Upper lobe of left lung (tissue), 6 donors: ENCODE measurements at regions not wholly inside any gene's neighbourhood (a gene's known extent, or its start where the extent isn't known, plus 50 kb on each side); places are given as distances from the start of the nearest gene placed in this dataset.
"Not testable (repeated sequence)": the region's sequence is repeated elsewhere in the genome, so short reads cannot be mapped to it uniquely, and the experiment has no call there.

Experiments
- ATAC-seq, 2 donors: fragments of 200-7000 bp; cut with Tn5 transposase; one replicate each; pipeline ENCODE4 v1.9.1; 2022; ENCODE audit warnings: mild to moderate bottlenecking in 2 of 2, moderate library complexity in 2 of 2; ENCODE audit not compliant: low FRiP score in 2 of 2
- DNase-seq, 2 donors: peaks; one replicate each; pipeline ENCODE4 v3.0.0-alpha.2; 2019 to 2020
- H3K27ac ChIP-seq, 4 donors: fragments of 200-600 bp; sonication (generic); one replicate each; pipeline ENCODE4 v1.5.1; 2016 to 2019
- H3K27me3 ChIP-seq, 4 donors: fragments of 200-600 bp; sonication (generic); one replicate each; pipeline ENCODE4 v1.5.1; 2017 to 2019
- H3K36me3 ChIP-seq, 4 donors: fragments of 200-600 bp; sonication (generic); one replicate each; pipeline ENCODE4 v1.5.1; 2016 to 2019
- H3K4me1 ChIP-seq, 4 donors: fragments of 200-600 bp; sonication (generic); one replicate each; pipeline ENCODE4 v1.5.1; 2018 to 2019
- H3K4me3 ChIP-seq, 4 donors: fragments of 200-600 bp; sonication (generic); one replicate each; pipeline ENCODE4 v1.5.1; 2017 to 2019; ENCODE audit warnings: mild to moderate bottlenecking in 2 of 4, moderate library complexity in 1 of 4
- H3K9me3 ChIP-seq, 4 donors: fragments of 200-600 bp; sonication (generic); one replicate each; pipeline ENCODE4 v1.5.1; 2018 to 2019
- EP300 ChIP-seq, 4 donors: sonication (generic); formaldehyde crosslinking; IDR thresholded peaks; one replicate each; pipeline ENCODE4 v1.5.1; 2017; ENCODE audit warnings: antibody characterized with exemption in 4 of 4, control low read depth in 2 of 4
- POLR2A ChIP-seq, 4 donors: fragments of 450-650 bp; IDR thresholded peaks; one replicate each; pipeline ENCODE4 v1.5.1; 2016 to 2017; ENCODE audit warnings: antibody characterized with exemption in 4 of 4, mild to moderate bottlenecking in 2 of 4
- POLR2AphosphoS5 ChIP-seq, 2 donors: sonication (generic); formaldehyde crosslinking; IDR thresholded peaks; one replicate each; pipeline ENCODE4 v1.5.1; 2017; ENCODE audit warnings: antibody characterized with exemption in 2 of 2
- WGBS, 2 donors: methylation state at CpG; one replicate each; pipeline ENCODE4 v1.1.5; 2017 to 2018; 5-methylcytosine and 5-hydroxymethylcytosine counted together
- TF ChIP-seq, protein P1 (sequence below), 6 experiments: fragments of 450-650 bp in 4 of 6; fragments of 200-600 bp in 2 of 6; sonication (generic) in 2 of 6; IDR thresholded peaks; one replicate each; pipeline ENCODE4 v1.5.1; 2016 to 2019; ENCODE audit warnings: antibody characterized with exemption in 6 of 6
- donor health status: DM: no; HTN: no; CAD: no; lungs with moderate emphysema.
- donor health status: DM: no; HTN: yes; CAD: no; lungs with severe emphysema.

DNA sequence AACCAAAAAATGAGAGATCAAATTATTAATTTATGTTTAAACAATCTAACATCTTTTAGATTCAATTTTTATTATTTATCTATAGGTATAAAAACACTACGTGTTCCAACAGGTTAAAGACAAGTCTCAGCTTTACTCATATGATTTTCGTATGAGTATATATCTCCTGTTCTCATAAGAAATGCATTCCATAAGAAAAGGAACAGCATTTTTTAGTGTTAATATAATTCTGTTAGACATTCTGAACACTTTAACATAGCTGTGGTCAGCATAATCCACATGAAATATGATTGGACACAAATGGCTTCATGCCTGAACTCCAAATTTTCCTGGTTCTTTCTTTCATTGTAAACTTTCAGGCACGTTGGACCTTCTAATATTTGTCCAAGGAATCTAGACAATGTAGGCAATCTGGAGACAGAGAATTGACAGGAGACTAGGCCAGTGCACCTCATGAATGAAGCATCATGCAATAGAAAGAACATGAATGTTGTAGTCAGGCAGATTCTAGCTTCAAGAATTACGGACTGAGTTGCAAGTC, 1122.0 kb upstream of the ALCAM start:
- H3K27me3 ChIP-seq, result no peaks in the 10 kb centered on the region
- H3K36me3 ChIP-seq, result no peaks in the 10 kb centered on the region
- no peak for ATAC-seq
- no peak overlapping the region for H3K27ac ChIP-seq
- WGBS, 2 donors, result 54 to 55% methylated on average over 4 of the region's 4 CpGs
- TF ChIP-seq POLR2AphosphoS5 (IDR thresholded peaks at IDR 0.05) (no peak), POLR2A (IDR thresholded peaks at IDR 0.05) (no peak), EP300 (IDR thresholded peaks at IDR 0.05) (no peak)
- TF ChIP-seq, protein P1, sequence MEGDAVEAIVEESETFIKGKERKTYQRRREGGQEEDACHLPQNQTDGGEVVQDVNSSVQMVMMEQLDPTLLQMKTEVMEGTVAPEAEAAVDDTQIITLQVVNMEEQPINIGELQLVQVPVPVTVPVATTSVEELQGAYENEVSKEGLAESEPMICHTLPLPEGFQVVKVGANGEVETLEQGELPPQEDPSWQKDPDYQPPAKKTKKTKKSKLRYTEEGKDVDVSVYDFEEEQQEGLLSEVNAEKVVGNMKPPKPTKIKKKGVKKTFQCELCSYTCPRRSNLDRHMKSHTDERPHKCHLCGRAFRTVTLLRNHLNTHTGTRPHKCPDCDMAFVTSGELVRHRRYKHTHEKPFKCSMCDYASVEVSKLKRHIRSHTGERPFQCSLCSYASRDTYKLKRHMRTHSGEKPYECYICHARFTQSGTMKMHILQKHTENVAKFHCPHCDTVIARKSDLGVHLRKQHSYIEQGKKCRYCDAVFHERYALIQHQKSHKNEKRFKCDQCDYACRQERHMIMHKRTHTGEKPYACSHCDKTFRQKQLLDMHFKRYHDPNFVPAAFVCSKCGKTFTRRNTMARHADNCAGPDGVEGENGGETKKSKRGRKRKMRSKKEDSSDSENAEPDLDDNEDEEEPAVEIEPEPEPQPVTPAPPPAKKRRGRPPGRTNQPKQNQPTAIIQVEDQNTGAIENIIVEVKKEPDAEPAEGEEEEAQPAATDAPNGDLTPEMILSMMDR (IDR thresholded peaks at IDR 0.05), result no peak
- no peak overlapping the region for H3K4me3 ChIP-seq
- no peaks in the 10 kb centered on the region for H3K9me3 ChIP-seq
- no peaks in the 10 kb centered on the region for H3K4me1 ChIP-seq
- DNase-seq, result no peak

DNA sequence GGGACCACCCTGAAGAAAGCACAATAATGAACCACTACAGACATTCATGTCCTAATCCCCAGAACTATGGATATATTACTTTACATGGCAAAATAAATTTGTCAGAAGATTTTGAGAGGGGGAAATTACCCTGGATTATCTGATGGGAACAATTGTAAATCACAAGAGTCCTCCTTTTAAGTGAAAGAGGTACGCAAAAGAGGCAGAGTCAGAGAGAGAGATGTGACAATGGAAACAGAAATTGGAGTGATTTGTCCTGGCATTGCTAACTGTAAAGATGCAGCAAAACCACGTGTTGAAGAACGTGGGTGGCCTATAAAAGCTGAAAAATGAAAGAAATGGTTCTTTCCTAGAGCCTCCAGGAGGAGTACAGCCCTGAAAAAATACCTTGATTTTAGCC, 1121.4 kb upstream of the ALCAM start:
- Histone ChIP-seq H3K27ac (no peak overlapping the region), H3K4me1 (no peaks in the 10 kb centered on the region), H3K27me3 (no peaks in the 10 kb centered on the region), H3K36me3 (no peaks in the 10 kb centered on the region), H3K9me3 (no peaks in the 10 kb centered on the region), H3K4me3 (no peak overlapping the region)
- WGBS, 2 donors, result 57 to 61% methylated on average over 3 of the region's 3 CpGs
- ATAC-seq (no peak), DNase-seq (no peak)
- TF ChIP-seq POLR2AphosphoS5 (IDR thresholded peaks at IDR 0.05) (no peak), POLR2A (IDR thresholded peaks at IDR 0.05) (no peak), EP300 (IDR thresholded peaks at IDR 0.05) (no peak)
- TF ChIP-seq, protein P1 (IDR thresholded peaks at IDR 0.05), result no peak

DNA sequence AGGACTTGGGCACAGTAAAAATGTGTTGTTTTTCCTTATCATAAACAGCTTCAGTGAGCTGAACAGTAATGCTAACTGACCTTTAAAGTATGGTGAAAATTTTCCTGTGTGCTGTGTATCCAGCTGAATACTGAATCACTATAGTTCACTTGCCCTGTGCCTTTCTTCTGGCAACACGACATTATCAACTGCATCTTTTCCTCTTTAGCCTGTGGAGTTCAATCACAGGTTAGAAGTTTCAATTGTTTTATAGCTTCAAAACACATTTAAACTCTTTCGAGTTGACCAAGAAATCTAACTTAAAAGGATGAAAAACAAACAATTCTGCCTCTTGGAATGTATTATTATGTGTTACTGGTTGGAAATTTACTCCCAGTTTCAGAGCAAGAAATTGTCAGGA, 1120.7 kb upstream of the ALCAM start:
- H3K27me3 ChIP-seq, result no peaks in the 10 kb centered on the region
- H3K4me1 ChIP-seq, result no peaks in the 10 kb centered on the region
- H3K9me3 ChIP-seq, result no peaks in the 10 kb centered on the region
- TF ChIP-seq POLR2A (IDR thresholded peaks at IDR 0.05) (no peak), EP300 (IDR thresholded peaks at IDR 0.05) (no peak), POLR2AphosphoS5 (IDR thresholded peaks at IDR 0.05) (no peak)
- TF ChIP-seq, protein P1 (IDR thresholded peaks at IDR 0.05), result no peak
- no peak for ATAC-seq
- 15 to 27% methylated on average over 2 of the region's 2 CpGs for WGBS, 2 donors
- no peak for DNase-seq
- H3K27ac ChIP-seq, result no peak overlapping the region
- H3K36me3 ChIP-seq, result no peaks in the 10 kb centered on the region
- no peak overlapping the region for H3K4me3 ChIP-seq

DNA sequence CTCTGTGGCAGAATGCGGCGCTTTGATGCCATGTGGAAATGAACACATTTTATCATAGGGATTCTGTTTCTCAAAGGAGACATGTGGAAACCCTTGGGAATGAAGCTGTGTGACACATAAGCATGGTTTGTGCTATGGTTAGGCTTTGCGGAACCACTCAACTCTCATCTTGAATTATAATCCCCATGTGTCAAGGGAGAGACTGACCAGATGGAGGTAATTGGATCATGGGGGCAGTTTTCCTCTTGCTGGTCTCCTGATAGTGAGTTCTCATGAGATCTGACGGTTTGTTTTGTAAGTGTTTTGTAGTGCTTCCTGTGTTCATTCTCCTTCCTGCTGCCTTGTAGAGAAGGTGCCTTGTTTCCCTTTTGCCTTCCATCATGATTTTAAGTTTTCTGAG, 1109.2 kb upstream of the ALCAM start:
- H3K36me3 ChIP-seq, result no peaks in the 10 kb centered on the region
- no peaks in the 10 kb centered on the region for H3K9me3 ChIP-seq
- H3K4me3 ChIP-seq, result no peak overlapping the region
- 85 to 87% methylated on average over 4 of the region's 4 CpGs for WGBS, 2 donors
- H3K27me3 ChIP-seq, result no peaks in the 10 kb centered on the region
- no peak for ATAC-seq
- no peak overlapping the region for H3K27ac ChIP-seq
- TF ChIP-seq EP300 (IDR thresholded peaks at IDR 0.05) (no peak), POLR2AphosphoS5 (IDR thresholded peaks at IDR 0.05) (no peak), POLR2A (IDR thresholded peaks at IDR 0.05) (no peak)
- TF ChIP-seq, protein P1 (IDR thresholded peaks at IDR 0.05), result no peak
- no peaks in the 10 kb centered on the region for H3K4me1 ChIP-seq
- no peak for DNase-seq

DNA sequence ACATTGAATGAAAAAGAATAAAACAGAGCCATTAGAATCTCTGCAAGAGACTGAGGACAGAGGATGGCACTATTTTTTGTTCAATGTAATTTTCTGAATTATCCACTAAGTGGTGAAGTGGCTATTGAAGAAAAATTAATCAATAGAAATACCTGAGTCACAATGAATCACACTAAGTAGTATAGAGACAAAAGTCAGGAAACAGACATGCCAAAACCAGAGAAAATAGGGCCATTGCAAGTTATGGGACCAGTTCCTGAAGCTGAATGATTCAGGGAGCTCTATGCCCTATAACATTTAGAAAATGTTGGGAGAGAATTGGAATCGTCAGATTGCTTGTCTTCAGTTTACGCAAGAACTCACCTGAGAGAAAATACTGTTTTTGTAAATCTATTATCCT, 1103.2 kb upstream of the ALCAM start:
- WGBS, 2 donors, result 88 to 94% methylated on average over 2 of the region's 2 CpGs
- TF ChIP-seq EP300 (IDR thresholded peaks at IDR 0.05) (no peak), POLR2A (IDR thresholded peaks at IDR 0.05) (no peak), POLR2AphosphoS5 (IDR thresholded peaks at IDR 0.05) (no peak)
- TF ChIP-seq, protein P1 (IDR thresholded peaks at IDR 0.05), result no peak
- Histone ChIP-seq H3K27ac (no peak overlapping the region), H3K4me1 (no peaks in the 10 kb centered on the region), H3K36me3 (no peaks in the 10 kb centered on the region), H3K4me3 (no peak overlapping the region), H3K9me3 (no peaks in the 10 kb centered on the region), H3K27me3 (no peaks in the 10 kb centered on the region)
- DNase-seq (no peak), ATAC-seq (no peak)

DNA sequence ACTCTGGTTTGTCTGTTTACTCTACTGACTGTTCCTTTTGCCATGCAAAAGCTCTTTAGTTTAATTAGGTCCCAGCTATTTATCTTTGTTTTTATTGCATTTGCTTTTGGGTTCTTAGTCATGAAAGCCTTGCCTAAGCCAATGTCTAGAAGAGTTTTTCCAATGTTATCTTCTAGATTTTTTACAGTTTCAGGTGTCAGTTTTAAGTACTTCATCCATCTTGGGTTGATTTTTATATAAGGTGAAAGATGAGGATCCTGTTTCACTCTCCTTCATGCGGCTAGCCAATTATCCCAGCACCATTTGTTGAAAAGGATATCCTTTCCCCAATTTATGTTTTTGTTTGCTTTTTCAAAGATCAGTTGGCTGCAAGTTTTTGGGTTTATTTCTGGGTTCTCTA, 1100.5 kb upstream of the ALCAM start:
- not testable (repeated sequence) for ATAC-seq, H3K36me3 ChIP-seq, H3K9me3 ChIP-seq, DNase-seq, H3K4me3 ChIP-seq, H3K27ac ChIP-seq, H3K4me1 ChIP-seq, H3K27me3 ChIP-seq
- WGBS, 2 donors, result 88% methylated on average over 1 of the region's 1 CpG
